ENCODE measurements at regions not wholly inside any gene's neighbourhood (a gene's known extent, or its start where the extent isn't known, plus 50 kb on each side); places are given as distances from the start of the nearest gene placed in this dataset.

DNA sequence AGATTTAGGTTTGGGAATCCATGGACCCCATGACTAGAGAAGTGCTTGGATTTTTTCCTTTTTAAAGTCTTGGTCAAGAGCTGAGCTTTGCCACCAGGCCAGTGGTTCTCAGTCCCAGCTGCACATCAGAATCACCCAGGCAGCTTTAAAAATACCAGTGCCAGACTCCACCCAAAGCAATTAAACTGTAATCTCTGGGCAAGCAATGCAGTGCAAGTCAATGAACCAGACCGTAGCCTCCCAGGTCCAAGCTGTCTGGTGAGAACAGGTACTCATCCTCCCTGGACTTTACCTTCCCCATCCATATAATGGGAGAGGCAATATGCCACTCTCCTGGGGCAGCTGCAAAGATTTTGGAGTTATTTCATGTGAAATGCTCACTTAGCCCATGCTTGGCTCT, 223.1 kb upstream of the CDH5 start:
- no peak for DNase-seq (ENCODE audit: low read depth, low spot score)

DNA sequence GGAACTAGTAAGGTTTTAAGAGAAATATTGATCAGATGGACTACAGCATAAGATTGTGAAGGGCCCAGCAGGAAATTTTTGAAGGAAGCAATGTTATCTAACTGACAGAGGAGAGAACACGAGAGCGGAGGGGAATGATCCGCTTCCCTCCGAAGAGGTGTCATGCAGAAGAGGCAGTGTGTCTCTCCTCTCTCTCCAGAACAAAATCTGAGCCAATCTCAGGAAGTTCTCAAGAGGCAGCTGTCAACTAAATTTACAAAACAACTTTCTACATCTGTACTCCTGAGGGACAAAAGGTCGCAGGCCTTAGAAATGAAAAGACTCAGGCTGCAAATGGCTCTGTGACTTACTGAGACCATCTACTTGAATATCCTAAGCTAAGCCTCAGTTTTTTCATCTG, 224.6 kb upstream of the CDH5 start:
- no peak for DNase-seq (ENCODE audit: low read depth, low spot score)

DNA sequence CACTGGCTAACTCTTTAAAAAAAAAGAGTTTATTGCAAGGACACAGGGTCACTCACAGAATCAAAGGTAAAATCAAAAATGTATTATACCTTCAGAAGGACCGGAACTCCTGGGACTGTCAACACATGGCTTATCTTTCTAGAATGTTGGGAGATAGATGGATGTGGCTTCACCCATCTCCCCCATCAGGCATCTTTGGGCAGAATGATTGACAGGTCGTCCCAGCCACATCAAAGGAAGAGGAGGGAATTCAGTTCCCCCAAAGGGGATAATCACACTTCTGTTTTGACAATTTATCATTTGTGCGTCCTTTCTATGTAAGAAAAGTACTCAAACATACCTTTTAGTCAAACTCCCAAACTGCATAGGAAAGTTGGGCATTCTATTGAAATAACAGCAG, 228.6 kb upstream of the CDH5 start:
- no peak for DNase-seq (ENCODE audit: low read depth, low spot score)

DNA sequence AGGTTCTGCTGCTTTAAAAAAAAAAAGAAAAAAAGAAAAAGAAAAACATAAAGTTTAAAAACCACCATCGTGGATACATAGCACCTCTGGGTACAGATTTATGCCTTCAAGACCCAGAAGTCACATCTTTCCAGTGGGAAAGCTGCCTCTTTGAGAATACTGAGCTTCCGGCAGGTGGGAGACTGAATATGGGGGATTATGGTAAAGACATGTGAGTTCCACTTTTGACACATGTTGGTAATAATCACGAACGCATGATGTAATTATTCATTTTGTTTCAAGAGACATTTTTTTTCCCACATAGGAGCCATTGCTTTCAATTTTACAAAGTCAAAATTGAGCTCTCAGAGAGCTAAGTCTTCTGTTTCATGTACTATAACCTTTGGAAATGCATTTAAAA, 229.7 kb upstream of the CDH5 start:
- DNase-seq (ENCODE audit: low read depth, low spot score), result no peak

DNA sequence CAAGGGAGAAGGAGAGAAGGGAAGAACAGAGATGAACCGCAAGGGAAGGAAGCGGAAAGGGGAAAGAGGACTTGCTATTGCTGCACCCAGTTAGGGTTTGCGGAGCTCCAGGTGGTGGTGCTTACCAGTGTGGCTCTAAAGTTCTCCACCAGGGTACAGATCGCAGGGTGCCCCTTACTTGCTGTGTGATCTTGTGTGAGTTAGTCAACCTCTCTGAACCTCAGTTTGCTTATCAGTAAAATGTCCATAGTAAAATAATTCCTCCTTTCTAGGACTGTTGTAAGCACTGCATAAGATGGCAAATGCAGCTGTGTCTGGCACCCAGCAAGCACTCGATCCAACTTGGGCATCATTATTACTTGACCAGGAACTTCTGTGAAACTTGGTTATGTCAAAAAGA, 230.7 kb upstream of the CDH5 start:
- DNase-seq (ENCODE audit: low read depth, low spot score), result no peak

DNA sequence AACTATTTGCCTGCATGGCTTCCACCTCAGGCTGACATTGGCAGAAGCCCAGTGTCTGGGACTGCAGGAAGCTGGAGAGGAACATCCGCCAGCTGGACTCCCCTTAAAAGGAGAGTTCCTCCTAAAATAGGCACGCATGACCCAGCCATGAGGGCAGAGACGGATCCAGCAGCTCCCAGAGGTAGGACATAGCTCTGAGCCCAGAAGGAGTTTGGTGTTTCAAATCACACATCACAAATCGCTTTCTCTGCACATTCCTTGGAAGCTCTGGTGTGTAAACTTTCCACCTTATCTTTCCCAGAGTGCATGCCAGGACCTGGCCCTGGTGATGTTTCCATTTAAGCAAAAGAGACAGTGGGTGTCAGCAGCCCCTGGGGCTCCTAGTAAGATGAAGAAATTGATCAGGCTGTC, 231.1 kb upstream of the CDH5 start:
- no peak for DNase-seq (ENCODE audit: low read depth, low spot score)

DNA sequence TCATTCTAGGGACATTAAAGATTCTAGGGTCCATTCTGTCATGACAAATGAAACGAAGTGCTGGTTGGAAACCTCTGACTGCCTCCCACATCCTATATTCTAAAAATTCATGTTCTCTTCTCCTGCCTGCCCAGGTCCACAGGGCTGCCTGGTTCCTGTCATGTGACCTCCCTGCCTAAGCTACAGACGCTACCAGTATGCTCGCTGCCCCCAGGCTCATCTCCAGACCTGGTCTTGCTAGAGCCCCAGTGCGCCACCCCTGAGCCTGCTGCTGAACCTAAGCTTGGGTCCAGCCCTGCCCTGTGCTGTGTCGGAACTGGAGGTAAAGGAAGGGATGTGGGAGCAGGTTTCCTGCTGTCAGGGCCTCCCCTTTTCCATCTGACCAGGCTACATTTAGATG, 231.6 kb upstream of the CDH5 start:
- no peak for DNase-seq (ENCODE audit: low read depth, low spot score)

DNA sequence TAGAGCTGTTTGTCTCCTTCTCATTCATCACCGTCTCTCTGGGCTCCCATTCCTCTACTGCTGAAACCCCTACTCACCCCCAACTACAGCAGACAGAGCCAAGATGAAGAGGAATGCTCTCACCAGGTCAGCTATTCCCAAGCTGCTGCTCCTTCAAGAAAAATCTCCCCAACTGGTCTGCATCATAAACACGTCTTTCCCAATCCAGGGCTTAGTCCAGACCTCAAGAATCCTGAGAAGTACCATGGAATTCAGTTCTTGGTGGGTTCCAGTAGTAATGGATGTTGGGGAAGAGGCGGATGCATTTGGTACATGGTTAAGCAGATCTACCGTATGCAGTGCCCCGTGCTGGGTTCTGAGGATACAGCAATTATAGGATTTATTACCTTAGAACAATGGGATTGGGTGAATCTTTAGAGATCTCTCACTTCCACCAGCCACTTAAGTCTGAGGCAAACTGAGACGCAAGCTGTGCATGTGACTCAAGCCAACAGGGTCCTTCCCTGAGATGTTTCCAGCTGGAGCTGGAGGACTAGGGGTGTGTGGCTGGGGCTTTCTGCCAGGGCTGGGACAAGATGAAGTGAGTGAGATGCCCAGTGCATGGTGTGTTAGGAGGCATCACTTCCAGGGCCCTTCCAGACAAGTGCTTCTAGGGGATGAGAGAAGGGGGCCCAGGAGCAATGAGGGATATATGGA, 232.7 kb upstream of the CDH5 start:
- DNase-seq (ENCODE audit: low read depth, low spot score), result no peak

DNA sequence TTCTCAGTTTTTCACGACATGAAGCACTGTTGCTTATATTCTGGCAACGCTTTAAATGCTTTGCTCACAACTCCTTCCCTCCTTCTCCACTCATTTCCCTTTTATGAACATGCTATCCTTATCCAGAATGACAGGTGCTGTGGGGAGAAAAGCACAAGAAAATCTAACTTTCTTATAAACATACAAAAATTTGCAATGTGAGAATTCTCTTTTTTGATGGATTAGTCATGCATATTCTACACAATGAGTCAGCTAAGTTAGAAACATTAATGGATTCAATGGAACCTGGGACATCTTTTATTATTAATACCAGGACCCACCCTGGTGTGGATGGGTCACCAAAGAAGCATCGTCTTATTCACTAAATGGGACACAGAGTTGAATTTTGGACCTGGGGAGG, 234.6 kb upstream of the CDH5 start:
- no peak for DNase-seq (ENCODE audit: low read depth, low spot score)

DNA sequence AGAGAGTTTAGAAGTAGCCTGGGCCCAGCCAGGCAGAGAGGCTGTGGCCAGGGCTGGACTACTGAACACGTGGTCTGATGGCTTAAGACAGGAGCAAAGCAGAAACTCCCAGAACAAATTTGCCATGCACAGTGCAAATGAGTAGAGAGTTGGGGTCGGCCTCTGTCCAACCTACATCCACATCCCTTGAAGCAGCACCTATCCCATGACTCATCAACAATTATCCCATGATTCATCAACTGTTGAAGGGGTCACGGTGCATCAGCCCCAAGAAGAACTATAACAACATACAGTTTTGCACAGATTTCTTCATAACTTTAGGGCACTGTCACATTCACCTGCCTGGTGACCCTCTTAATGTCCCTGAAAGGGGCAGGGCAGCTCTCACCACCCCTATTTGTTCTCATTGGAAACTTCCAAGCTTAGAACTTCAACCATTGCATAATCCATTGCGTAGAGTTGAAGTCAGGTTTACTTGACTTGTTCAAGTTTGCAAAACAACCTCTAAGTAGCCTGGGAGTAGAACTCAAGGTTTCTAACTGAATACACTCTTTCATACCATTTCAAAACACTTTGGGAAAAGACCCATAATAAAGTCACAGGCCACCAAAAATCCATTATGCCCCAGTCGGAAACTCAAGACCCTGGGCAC, 235.2 kb upstream of the CDH5 start:
- DNase-seq (ENCODE audit: low read depth, low spot score), result no peak

DNA sequence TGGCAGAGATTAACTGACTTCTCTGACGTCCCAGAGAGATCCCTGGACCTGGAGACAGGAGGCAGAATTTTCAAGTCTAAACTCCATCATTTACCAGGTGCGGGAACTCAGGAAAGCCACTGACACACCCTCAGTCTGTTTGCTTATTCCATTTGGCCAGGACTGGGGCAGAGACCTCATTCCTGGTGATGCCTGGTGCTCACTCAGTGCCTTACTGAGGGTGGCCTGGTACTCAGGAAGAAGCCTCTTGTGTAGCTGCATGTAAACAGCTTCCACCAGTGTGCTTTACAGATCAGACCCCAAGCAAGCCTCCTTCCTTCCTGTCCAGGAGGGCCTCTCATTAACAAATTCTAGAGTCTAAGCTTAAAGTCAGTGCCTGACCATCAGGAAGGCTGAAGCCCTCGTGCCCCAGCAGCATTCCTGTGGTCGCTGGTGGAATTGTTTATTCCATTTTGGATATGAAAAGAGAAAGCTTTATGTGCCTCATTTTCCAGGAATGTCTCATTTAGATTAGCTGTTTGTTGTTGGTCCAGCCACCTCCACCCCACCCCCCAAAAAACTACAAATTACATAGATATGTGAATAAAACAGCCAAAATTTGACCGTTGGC, 236.1 kb upstream of the CDH5 start:
- no peak for DNase-seq (ENCODE audit: low read depth, low spot score)

DNA sequence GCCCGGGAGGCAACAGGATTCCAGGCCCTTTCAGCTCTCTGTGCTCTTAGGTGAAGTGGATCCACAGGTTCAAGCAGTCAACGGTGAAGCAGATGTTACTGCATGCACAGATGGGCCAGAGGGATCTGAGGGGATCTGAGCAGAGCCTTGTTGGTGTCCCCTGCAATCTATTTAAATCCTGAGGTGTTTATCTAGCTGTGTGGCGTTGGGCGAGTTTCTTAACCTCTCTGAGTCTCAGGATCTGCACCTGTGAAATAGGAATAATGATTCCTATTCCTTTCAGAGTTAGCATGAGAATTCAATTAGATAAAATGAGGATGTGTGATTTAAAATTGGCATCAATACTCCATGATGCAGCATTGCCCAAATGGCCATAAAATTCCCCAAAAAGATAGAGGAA, 237.3 kb upstream of the CDH5 start:
- DNase-seq (ENCODE audit: low read depth, low spot score), result no peak

DNA sequence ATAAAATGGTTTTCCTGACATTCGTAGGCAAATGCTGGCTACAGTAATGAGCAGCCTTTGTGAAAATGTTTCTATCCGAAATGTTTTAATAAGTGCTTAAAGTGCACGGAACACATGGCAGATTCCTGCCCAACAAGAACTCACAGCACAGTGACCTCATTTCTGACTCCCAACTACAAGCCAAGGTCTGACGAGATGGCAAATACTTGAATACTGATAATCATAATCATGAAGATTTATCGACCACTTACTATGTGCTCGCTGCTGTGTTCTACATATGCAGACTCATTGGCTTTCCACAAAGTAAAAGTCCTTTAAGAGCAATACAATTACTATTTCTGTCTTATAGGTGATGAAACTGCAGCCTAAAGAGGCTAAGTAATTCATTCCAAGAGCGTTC, 238.1 kb upstream of the CDH5 start:
- DNase-seq (ENCODE audit: low read depth, low spot score), result no peak

DNA sequence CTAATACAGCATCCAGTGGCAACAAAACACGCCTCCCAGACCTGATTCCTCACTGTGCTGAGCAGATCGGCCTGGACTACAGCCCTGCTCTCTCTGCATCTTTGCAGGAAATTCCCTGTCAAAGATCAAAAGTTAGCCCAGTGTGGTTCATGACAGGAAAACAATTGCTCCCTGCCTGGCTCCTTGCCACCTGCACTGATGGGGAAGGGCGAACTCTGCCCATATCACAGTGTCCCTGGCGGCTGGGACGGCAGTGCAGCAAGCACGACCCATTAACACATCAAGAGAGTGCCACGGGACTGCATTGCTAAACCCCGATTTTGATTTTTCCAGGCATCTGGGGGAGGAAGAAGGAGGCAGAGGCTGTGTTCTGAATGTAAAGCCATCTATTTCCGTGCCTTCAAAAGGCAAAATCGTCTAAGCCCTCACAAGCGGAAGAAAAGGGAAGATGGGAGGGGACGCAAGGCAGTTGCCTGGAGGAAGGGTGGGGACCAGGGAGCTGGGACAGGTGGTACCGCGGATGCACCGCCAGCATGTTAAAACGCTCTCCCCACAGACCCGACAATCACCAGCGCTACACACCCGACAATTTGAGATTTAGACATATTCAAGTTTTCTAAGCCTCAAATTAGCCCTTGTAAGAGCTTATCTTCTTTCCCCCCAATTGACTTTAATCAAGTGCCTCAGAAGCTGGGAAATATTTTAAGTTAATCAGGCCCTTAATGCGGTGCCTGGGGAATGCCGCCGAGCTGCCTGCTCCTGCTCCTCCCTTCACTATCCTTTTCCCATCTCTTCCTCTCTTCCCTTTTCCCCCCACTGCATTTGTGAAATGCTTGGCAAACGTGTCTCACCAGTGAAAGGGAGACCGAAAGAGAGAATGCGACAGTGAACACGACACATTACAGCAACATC, 238.8 kb upstream of the CDH5 start:
- no peak for DNase-seq (ENCODE audit: low read depth, low spot score)

DNA sequence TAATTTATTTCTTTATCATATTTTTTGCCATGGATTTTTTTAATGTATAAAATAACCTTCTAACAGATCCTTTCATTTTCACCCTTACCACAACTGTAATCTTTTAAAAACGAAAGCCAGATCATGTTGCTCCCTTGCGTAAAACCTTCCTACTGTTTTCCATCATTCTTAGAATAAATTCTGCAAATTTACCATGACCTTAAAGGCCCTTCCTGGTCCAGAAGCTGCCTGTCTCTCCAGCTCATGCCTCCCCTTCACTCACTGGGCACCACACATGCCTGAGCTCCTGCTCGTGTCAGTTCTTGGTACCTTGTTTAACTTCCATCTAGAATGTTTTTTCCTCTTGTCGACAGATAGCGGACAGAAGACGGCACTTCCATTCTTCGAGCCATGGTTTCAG, 245.0 kb upstream of the CDH5 start:
- DNase-seq (ENCODE audit: low read depth, low spot score), result no peak

DNA sequence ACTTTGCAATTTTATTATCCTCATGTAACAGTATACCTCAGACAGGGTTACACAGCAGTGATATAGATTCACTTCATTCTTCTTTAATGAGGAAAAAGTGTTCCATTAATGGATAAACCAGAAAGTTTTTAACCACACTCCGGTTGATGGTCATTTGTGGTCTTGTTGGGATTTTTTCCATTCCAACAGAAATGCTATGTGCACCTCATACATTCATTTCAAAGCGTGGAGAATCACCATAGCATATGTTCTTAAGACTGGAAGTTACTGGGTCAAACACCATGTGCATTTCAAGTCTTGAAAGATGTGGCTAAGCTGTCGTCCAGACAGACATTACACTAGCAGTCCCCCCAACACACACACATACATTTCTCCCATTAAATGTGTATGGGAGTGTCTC, 245.8 kb upstream of the CDH5 start:
- DNase-seq (ENCODE audit: low read depth, low spot score), result no peak

DNA sequence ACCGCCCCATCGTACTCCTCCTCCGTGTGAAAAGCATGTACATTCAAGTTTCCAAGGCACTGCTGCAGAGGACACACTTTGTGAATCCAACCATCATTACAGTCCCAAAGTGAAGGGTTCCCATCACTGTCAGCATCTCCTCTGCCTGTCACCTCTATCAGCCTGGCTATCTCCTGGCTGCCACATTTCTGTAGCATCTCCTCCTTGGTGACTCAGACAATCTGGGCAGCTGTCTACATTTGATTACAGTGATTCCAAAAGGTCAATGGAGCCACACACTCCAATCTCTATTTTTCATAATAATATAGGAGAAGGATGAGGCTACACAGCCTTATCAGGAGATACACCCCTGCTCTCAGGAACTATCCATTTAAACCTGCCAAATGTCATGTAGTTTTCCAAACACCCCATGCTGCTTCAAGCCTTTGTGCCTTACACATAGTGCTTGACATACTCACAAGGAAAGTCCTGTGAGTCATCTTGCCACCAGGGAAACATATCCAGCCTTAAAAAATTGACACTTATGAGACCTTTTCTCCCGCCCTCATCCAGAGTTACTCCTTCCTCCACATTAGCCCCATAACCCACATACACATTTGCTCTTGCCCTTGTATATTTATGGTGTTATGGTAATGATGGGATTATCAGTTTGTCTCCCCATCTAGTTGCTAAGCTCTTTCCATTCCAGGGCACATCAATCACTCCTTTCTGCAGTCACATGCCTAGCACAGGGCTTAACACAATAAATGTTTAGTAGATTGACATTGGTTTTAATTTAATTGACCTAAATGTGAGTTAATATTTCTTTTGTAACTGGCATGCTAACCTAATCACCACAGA, 250.1 kb upstream of the CDH5 start:
- no peak for DNase-seq (ENCODE audit: low read depth, low spot score)

DNA sequence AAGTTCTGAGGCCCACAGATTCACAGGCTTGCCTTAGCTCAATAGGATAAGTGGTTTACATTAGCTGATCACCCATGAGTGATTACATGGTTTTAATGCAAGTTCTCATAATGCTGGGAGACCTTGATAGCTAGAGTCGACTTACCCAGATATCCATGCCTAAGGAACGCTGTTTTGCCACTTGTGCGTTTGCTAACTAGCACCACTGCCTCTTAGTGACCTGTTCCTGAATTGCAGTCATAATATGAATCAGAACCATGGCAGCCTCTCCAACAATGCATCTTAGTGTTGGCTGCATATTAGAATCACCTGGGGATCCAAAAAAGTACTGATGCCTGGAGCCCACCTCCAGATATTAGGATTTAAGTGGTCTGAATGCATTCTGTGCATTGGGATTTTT, 251.1 kb upstream of the CDH5 start:
- no peak for DNase-seq (ENCODE audit: low read depth, low spot score)

DNA sequence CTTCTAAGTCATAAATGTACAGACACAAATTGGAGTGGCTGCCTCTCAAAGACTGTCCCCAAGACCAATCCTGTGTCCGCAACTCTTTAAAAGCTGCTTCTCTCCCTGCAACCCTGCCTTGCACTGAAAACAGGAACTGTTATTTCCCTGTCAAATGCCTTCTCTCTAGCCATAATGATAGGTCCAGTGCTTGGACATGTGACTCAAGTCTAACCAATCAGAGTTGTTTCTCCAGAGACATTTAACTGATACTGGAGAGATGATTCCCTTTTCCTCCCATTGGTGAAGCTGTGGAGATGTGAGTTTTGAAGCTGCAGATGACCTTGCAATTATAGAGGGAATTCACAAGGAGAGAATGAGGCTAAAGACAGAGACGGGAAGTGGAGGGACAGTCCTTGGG, 253.3 kb upstream of the CDH5 start:
- no peak for DNase-seq (ENCODE audit: low read depth, low spot score)

DNA sequence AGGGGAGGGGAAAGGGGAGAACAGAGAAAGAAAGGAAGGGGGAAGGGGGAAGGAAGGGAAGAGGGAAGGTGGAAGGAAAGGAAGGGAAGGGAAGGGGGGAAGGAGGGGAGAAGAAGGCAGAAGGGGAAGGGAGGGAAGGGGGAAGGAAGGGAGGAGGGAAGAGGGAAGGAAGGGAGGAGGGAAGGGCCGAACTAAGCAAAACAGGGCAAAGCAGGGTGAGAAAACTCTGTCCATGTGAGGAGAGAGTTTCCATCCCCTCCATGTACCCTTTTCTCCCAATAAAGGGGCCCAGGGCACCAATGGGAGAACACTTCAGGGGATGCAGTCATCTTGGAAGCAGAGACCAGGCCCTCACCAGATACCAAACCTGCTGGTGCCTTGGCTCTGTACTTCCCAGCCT, 256.8 kb upstream of the CDH5 start:
- DNase-seq (ENCODE audit: low read depth, low spot score), result no peak

DNA sequence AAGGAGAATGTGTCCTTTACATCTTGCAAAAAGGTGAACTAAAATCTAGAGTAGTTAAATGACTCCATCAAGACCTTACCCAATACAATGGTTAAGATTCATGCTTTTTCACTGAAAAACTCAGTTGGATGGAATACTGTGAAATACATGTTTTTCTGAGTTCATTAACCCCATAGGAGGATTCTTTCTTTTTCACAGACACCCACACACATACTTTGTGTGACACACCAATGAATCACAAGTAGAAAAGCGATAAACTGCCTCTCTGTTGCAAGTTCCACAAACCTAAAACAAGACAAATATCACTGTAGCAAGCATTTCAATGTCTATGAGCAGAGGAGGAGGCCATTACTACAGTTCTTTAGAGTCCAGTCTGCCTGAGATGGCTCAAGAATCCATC, 258.8 kb upstream of the CDH5 start:
- DNase-seq (ENCODE audit: low read depth, low spot score), result no peak

All from iPS DF 19.7 (cell line).